HG02759 (cell line): ENCODE measurements at regions not wholly inside any gene's neighbourhood (a gene's known extent, or its start where the extent isn't known, plus 50 kb on each side); places are given as distances from the start of the nearest gene placed in this dataset.
"Not testable (repeated sequence)": the region's sequence is repeated elsewhere in the genome, so short reads cannot be mapped to it uniquely, and the experiment has no call there.

Experiments
- ATAC-seq: cut with Tn5 transposase; IDR thresholded peaks from one replicate; pipeline ENCODE4 v1.9.1; 2021; ENCODE audit warnings: mild to moderate bottlenecking, moderate library complexity; ENCODE audit not compliant: unreplicated experiment

DNA sequence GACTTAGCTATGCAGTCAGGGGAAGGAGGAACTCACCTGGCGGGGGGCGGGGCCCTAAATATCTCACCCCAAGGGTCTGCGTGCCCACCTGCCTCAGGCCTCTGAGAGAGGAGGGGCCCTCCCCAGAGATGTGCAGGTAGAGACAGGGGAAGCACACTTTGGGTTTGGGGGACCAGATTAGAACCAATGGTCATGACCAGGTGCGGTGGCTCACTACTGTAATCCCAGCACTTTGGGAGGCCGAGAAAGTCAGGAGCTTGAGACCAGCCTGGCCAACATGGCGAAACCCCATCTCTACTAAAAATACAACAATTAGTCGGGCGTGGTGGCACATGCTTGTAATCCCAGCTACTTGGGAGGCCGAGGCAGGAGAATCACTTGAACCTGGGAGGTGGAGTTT lies 246.4 kb upstream of the TCERG1L start:
- ATAC-seq: not testable (repeated sequence)

DNA sequence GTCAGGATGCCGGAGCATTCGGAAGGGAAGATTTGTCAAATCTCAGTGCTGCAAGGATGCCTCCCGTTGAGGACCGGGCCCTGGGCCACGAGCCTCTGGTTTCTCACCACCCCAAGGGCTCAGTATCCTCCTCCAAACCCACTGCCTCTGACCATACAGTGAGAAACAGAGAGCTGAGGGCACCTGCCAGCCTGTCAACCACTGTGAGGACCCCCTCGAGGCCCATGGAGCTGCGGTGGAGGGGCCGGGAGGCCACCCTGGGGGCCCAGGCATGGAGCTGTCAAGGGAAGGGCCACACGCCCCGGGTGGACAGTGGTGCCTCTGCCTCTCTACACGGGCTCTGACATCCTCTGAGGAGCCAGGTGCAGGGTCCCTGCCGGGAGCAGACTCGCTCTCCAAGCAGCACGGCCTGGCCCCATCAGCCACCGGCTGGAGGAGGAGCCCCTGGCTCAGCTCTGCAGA lies 248.0 kb upstream of the TCERG1L start:
- ATAC-seq: no peak

DNA sequence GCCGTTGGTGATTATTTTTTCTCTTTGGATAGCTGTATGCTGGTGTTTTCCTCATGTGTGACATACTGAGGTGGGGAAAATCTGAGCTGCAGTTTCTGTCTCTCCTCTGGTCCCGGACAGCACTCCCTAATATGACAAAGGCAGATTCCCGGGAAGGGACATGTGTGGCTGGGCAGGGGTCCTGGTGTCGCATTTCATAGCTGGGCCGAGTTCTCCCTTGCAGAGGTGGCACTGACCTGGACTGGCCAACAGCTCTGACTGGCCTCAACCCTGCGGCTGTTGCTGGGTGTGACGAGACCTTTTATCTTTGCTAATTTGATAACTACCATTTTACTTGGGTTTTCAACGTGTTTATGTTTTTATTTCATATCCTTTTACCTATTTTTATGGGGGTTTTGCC lies 248.6 kb upstream of the TCERG1L start:
- no peak for ATAC-seq

DNA sequence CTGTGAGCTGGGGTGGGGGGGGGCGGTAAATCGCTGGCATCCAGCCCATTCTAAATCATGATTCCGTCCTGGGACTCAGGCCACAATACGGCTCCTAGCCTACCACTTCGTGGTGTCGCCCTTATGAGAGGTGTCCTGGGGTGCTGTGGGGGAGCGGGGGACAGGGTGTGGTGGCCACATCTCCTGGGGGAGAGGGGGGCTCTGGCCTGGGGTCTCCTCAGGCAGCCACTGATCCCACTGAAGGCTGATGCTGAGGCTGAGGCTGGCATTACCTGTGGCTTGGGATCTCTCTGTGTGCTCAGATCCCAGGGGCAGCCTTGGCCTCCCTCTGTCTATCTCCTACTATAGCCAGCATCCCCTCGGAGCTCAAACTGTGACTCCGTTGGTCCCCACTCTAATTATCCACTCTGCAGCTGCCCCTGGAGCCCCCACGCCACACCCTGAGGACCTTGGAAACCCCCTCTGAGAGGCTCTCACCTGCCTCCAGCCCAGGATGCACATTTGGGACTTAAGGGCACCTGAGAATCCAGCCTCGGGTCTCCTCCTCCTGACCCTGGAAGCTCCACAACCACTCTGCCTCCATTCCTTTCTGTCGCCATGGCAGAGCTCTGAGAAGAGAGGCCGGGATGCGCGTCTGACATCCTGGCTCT lies 249.3 kb upstream of the TCERG1L start:
- no peak for ATAC-seq

DNA sequence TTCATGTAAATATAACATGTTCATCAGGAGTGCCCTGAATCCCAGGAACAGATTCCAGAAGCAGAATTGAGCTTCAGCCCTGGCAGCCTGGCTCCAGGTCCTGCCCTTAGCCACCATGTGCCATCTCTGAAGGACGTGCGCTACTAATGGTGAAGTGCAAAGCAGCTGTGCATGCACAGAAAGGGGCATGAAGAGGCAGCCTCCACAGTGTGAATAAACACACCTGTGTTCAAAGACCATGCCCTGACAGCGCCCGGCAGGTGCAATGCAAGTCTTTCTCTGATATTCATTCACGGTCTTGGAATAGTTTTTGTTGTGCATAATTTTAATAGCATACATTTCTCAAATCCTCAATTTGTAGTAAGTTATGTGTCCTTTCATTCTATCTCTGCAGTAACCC lies 250.4 kb upstream of the TCERG1L start:
- no peak for ATAC-seq

DNA sequence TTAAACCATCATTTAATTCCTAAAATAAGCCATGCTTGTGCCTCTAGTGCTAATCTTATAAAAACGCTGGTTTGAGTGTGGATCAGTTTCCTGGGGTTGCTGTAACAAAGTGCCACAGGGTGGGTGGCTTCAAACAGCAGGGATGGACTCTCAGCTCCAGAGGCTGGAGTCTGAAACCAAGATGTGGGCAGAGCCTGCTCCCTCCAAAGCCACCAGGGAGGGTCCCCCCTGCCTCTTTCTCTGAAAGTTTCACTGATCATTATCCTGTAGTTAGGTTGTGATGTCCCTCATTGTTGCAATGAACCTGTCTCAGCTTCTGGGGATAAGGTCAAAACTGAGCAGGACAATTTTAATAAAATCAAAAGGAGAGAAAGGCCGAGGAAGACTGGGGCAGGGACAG lies 251.9 kb upstream of the TCERG1L start:
- ATAC-seq: no peak

DNA sequence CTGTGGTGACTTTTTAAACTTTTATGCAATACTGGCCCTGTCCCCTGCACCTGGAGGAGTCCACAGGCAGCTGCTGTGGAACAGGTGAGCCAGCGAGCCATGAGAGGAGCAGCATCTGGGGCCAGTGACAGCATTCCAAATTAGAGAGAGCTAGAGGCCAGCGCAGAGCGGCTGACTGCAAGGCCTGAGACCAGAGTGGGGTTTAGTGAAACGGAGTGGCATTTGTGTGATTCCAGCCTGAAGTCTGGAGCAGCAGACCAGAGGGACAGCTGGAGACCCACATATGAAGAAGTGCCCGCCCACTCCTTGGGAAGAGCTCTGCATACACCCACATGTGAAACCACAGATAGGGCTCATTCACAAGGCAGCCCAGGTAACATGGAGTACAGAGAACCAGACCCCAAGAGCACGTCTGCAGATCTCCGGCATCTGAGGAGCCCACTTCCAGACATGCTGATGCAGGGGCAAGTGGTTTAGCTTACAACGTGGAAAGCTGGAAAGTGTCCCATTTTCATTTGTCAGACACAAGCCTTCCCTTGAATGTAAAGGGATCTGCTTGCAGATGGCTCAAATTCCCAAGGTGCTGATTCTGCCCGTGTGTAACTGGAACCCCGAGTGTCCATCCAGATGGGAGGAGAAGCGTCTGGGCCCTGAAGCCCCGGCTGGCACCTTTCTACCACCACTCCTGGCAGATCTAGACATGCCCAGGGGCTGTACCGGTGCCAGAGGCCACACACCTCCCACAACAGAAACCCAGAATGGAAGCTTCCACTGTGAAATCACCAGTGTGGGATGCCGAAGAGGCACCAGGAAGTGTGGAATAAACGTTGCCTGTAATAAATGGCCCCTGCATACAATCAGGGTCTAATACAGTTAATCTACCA lies 256.0 kb upstream of the TCERG1L start:
- ATAC-seq: no peak

DNA sequence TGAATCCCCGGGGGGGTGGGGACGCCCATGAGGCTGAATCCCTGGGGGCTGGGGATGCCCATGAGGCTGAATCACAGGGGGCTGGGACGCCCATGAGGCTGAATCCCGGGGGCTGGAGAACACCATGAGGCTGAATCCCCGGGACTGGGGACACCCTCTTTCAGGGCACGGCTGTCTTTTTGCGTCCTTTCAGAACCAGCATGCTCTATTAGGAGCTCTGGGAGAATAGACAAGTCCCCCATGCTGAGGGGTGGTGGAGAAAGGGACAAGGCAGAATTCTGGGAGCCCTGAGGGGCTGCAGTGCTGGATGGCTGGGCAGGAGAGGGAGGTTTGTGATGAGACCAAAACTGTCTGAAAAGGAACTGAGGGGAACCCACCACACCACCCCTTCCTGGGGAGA lies 257.3 kb upstream of the TCERG1L start:
- no peak for ATAC-seq

DNA sequence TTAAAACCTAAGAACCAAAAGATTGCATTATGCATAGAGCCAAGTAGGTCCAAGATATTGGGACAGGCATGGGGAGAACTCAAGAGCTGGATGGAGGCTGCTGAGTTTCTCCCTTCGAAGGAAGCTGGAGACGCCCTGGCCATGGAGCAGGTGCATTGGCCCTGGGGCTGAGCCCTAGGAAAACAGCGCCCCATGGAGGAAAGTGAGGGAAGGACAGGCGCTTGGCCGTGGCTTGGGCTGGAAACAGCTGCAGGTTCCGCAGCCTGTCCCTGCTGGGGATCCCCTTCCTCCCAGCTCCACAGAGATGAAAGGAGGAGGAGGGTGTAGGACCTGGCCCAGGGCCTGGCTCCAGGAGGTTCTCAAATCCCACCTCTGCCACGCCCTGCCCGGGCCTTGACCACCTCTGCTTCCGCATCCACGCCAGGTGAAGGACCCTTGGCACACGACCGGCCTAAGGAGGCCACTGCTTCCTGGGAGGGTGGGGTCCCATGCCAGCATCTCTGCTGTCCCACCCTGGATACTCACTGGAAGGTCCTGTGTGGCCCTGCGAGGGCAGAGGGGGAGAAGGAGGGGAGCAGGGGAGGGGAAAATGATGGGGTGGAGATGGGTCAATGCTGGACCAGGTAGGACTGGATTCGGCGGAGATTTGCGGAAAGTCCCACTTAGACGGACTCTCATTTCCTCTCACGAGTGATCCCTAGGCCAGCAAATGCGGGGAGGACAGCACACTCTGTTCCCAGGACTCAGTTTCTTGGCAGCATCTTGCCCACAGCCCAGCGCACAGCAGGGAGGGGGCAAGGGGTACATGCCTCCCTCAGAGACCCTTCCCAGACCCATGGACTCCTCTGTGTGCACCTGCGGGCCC lies 258.6 kb upstream of the TCERG1L start:
- ATAC-seq: no peak

DNA sequence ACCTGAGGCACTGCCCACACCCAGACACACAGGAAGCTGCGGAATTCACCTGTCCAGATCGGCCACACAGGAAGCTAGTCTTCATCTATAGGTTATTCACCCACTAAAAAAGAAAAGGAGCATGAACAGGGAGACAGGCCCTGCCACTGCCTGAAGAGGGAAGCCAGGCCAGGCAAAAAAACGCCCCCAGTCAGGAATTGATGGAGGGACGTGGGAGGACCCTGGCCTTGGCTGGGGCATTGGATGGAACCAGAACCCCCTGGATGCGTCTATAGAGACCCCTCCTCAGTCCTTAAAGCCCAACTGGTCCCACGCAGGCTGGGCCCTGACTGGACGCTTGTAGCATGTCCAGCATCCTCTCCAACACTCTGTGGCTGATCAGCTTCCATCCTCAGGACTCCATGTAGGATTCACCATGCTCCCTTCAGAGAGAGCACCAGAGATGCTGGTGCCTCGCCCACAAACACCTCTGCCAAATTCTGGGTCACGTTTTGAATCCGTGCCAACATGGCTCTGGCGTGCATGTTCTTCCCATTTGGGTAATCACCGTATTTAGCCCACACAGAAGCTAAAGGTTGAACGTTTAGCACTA lies 259.3 kb upstream of the TCERG1L start:
- no peak for ATAC-seq

DNA sequence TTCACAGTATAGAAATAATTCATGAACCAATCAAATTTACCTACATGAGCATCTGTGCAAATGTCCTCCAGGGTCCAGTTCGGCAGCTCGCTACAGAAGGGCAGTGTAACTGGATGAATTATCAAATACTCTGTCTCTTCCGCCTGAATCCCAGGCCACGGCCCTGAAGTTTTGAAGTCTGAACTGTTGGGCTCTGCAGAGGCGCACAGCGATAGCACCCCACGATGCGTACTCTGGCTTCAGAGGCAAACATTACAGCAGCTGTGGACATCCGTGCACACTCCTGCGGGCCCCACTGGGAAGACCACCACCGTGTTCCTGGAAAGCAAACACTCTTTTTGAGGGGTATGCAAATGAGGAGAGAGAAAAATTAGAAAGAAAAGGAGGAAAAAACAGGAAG lies 259.8 kb upstream of the TCERG1L start:
- no peak for ATAC-seq

DNA sequence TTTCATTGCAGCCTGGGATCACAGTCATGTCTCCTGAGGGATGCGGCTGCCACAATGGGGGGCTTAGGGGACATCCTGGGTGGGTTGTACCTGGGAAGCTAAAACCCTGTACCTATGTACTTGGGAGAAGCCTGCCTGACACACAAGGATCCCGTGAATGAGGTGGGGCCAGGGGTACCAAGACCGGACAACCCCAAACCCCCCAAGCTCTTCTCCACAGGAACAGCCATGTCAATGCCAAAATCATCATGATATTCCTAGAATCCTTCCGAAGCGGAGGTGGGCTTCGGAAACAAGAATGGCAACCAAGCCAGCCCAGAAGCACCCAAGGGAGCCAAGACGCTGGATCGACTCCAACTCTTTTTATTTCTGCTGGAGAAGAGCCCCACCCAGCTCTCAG lies 260.3 kb upstream of the TCERG1L start:
- ATAC-seq: no peak

DNA sequence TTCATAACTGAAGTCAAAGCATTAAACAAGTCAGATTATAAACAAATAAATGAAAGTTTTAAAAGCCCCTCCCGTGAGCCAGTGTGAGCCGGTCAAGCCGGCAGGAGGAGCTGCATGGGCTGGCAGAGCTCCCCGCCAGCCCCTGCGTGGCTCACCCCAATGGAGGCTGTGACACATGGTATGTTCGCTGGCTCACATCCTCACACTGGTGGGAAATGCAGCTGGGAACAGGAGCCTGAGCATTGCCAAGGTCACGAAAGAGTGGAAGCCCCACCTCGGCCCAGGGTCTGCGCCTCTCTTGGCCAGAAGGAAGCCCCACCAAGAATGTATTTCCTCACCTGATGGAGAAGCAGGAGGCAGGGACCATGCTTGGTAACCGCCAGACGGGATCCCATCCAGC lies 261.7 kb upstream of the TCERG1L start:
- no peak for ATAC-seq

DNA sequence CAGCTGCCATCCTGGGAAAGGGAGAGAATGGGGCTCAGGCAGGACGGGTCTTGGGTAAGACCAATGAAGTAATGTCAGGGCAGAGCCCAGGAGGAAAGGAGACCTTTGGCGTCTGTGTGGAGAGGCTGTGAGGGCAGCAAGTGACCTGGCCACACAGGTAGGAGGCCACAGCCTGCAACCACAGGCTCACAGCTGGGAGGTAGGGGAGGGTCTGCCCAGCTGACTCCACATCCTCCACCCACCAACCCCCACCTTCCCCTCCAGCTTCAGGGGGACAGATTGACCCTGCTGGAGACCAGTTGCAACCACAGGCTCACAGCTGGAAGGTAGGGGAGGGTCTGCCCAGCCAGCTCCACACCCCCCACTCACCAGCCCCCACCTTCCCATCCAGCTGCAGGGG lies 262.2 kb upstream of the TCERG1L start:
- ATAC-seq: no peak

DNA sequence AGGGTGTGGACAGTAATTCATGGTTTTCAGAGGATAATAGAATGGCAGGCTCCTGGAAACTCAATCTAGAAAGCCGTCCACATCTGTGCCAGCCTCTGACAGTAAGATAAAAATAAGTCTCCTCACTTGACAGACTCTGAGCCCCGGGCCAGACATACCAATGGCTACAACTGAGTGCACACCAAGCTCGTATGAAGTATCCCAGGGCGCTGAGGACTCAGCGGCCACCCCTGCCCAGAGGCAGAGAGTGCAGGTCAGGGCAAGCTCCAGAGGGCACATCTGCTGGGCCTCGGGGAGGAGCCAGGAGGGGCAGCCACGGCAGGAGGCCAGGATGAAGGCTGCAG lies 262.8 kb upstream of the TCERG1L start:
- ATAC-seq: no peak

DNA sequence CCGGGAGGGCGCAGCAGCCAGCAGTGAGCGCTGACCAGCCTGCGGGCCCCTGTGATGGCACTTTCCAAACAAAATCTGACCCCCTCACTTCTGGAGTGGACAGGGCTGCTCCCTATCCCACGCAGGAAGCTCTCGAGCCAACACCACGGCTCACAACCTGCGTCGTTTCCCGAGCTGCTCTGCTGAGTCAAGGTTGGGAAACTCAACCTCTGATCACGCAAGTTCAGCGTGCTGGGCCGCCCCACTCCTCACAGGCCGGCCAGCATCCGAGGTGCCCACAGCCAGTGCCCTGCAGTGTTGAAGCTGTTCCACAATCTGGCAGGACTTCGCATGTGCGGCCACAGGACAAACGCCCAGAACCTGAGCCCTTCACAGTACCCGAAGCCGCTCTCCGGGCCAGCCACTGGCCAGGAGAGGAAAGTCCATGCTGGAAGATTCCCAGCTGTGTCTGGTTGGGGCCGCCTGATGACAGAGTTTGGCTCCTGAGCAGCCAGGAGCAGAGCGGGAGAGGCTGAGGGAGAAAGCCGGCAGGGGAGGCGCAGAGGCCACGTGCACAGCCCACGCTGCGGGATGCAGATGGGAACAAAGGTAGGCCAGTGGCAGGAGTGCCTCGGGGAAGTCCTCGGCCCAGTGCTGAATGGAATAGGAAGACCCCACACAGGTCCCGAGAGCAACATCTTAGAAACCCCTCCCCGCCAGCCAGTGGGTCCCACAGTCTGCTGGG lies 263.3 kb upstream of the TCERG1L start:
- no peak for ATAC-seq

DNA sequence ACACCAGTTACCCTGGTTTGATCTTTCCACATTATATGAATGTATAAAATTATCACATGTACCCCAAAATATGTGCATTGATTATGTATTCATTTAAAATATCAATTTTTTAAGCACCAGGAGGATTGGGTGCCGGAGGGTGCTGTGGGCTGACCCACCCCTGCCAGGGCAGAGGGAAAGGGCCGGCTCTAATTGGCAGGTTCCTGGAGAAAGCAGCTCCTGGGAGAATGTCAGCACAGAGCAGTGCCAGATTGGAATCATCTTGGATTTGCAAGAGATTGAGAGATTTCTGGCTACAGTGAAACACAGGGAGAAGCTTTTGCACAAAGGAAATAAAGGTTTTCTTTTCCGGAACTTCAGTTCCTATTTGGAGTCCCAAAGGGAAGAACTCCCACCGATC lies 264.4 kb upstream of the TCERG1L start:
- no peak for ATAC-seq

DNA sequence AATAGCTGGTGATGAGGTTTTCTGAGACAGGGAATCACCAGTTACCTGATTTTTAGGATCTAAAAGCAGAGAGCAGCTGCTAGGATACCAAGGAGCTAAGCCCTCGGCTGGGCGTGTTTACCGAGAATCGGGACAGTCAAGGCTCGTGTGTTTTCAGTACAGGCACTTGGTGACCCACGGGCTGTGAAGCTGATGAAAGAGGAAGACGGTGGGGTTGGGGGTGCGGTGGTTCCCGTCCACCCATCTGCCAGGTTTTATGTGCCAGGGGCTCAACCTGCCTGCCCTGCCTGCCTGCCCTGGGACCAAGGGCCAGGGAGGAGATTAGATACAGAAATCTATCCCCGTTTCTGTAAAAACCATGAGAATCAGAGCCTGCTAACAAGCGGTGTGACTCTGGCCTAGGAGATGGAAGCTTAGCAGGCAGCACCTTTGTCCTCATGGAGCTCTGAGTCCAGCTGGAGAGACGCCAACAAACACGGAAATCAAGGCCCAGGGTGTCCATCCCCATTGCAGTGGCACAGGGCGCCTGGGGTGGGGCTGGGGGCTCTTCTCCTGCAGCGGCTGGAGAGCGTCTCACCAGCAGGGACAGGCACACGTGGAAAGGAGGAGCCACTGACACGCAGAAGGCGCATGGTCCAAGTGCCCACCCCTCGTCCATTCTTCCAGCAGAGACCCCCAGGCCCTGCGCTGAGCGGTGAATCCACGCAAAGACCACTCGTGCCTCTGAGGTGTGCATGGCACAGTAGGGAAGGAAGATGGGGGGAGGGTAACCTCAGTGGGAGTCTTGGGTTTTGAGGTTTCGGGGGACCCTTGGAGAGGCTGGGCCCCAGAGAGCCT lies 265.0 kb upstream of the TCERG1L start:
- ATAC-seq: no peak

DNA sequence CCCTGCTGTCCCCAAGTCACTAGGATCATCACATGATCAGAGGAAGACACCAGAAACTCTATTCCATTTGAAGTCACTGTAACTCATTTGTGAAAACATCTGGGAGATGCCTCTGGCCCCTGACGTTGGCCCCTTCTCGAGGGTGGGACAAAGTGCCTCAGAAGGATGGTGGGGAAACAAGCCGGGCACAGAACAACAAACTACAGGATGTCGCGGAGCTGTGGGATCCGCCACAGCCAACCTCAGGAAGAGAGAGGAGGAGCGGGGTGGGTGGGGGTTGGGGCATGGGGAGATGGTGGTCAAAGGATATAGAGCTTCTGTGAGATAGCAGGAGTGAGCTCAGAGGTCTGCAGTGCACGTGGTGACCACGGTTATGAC lies 265.6 kb upstream of the TCERG1L start:
- no peak for ATAC-seq
